ENCODE measurements at regions not wholly inside any gene's neighbourhood (a gene's known extent, or its start where the extent isn't known, plus 50 kb on each side); places are given as distances from the start of the nearest gene placed in this dataset.

DNA sequence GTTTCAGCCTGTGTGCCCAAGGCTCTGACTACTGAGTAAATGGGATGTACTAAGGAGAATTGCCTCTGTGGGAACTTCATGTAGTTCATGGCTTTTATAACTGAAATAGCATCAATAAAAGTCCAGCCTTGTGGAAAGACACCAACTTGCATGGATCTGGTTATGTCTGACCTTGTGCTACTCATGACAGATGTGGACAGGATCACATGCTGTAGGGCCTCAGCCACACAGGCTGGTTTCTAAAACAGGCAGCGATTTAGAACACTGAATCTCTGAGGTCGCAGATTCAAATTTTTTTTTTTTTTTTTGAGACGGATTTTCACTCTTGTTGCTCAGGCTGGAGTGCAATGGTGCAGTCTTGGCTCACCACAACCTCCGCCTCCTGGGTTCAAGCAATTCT, 66.5 kb upstream of the SPIN1 start:
- H3K9me3 ChIP-seq (ENCODE audit: control insufficient read depth in 1 of 2, insufficient read depth in 1 of 2, low read length in 2 of 2) = no peaks in the 10 kb centered on the region
- no peak overlapping the region for H3K27ac ChIP-seq (ENCODE audit: low read depth in 1 of 2, low read length in 2 of 2)
- DNase-seq (no peak), ATAC-seq (ENCODE audit: poor library complexity) (no peak)
- no peaks in the 10 kb centered on the region for H3K36me3 Mint-ChIP-seq (ENCODE audit: low read depth)
- H3K27me3 Mint-ChIP-seq = no peaks in the 10 kb centered on the region
- CTCF ChIA-PET = no interaction called here
- peaks cover 32% of the 10 kb centered on the region for H3K4me1 Mint-ChIP-seq (ENCODE audit: low read depth)
- H3K4me3 Mint-ChIP-seq = peak overlapping the region; percentile 63
- H3K27me3 ChIP-seq (ENCODE audit: control insufficient read depth in 1 of 2, insufficient read depth in 2 of 2, low read length in 2 of 2) = no peaks in the 10 kb centered on the region
- POLR2A ChIA-PET = no interaction called here
- H3K27ac Mint-ChIP-seq = peak overlapping the region; percentile 53
- peaks cover 33% of the 10 kb centered on the region for H3K4me1 ChIP-seq (ENCODE audit: insufficient read depth, low read length)
- H3K36me3 ChIP-seq (ENCODE audit: insufficient read depth, low read length) = no peaks in the 10 kb centered on the region
- intact Hi-C loops (cut with DNase I, micrococcal nuclease) = loop anchor here in 1 of 2 experiments (5.0 kb wide), 1 partner anchor 66 kb away; the partner anchor contains the start of gene SPIN1
- no peaks in the 10 kb centered on the region for H3K9me3 Mint-ChIP-seq
- TF ChIP-seq, protein P1, sequence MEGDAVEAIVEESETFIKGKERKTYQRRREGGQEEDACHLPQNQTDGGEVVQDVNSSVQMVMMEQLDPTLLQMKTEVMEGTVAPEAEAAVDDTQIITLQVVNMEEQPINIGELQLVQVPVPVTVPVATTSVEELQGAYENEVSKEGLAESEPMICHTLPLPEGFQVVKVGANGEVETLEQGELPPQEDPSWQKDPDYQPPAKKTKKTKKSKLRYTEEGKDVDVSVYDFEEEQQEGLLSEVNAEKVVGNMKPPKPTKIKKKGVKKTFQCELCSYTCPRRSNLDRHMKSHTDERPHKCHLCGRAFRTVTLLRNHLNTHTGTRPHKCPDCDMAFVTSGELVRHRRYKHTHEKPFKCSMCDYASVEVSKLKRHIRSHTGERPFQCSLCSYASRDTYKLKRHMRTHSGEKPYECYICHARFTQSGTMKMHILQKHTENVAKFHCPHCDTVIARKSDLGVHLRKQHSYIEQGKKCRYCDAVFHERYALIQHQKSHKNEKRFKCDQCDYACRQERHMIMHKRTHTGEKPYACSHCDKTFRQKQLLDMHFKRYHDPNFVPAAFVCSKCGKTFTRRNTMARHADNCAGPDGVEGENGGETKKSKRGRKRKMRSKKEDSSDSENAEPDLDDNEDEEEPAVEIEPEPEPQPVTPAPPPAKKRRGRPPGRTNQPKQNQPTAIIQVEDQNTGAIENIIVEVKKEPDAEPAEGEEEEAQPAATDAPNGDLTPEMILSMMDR (IDR thresholded peaks at IDR 0.05) = no peak
- H3K4me3 ChIP-seq (ENCODE audit: low read length) = no peak overlapping the region

GRCh38 chr9:88320748-88321415, 67.4 kb upstream of the SPIN1 start:
- POLR2A ChIA-PET = no interaction called here
- Mint-ChIP-seq H3K4me3 (no peak overlapping the region), H3K4me1 (ENCODE audit: low read depth) (peaks cover 32% of the 10 kb centered on the region), H3K36me3 (ENCODE audit: low read depth) (no peaks in the 10 kb centered on the region), H3K9me3 (no peaks in the 10 kb centered on the region), H3K27me3 (no peaks in the 10 kb centered on the region), H3K27ac (no peak overlapping the region)
- no peaks in the 10 kb centered on the region for H3K36me3 ChIP-seq (ENCODE audit: insufficient read depth, low read length)
- CTCF ChIA-PET = no interaction called here
- intact Hi-C loops (cut with DNase I, micrococcal nuclease) = loop anchor here in 1 of 2 experiments (5.0 kb wide), 1 partner anchor 66 kb away; the partner anchor contains the start of gene SPIN1
- H3K4me3 ChIP-seq (ENCODE audit: low read length) = no peak overlapping the region
- DNase-seq (no peak), ATAC-seq (ENCODE audit: poor library complexity) (no peak)
- no peak overlapping the region for H3K27ac ChIP-seq (ENCODE audit: low read depth in 1 of 2, low read length in 2 of 2)
- H3K27me3 ChIP-seq (ENCODE audit: control insufficient read depth in 1 of 2, insufficient read depth in 2 of 2, low read length in 2 of 2) = no peaks in the 10 kb centered on the region
- H3K9me3 ChIP-seq (ENCODE audit: control insufficient read depth in 1 of 2, insufficient read depth in 1 of 2, low read length in 2 of 2) = no peaks in the 10 kb centered on the region
- H3K4me1 ChIP-seq (ENCODE audit: insufficient read depth, low read length) = peaks cover 33% of the 10 kb centered on the region
- TF ChIP-seq, protein P1 (IDR thresholded peaks at IDR 0.05) = no peak

- Histone ChIP-seq H3K36me3 (ENCODE audit: insufficient read depth, low read length) (no peaks in the 10 kb centered on the region), H3K4me3 (ENCODE audit: low read length) (no peak overlapping the region), H3K4me1 (ENCODE audit: insufficient read depth, low read length) (peaks cover 33% of the 10 kb centered on the region), H3K27ac (ENCODE audit: low read depth in 1 of 2, low read length in 2 of 2) (no peak overlapping the region), H3K27me3 (ENCODE audit: control insufficient read depth in 1 of 2, insufficient read depth in 2 of 2, low read length in 2 of 2) (no peaks in the 10 kb centered on the region), H3K9me3 (ENCODE audit: control insufficient read depth in 1 of 2, insufficient read depth in 1 of 2, low read length in 2 of 2) (no peaks in the 10 kb centered on the region)
- CTCF ChIA-PET = no interaction called here
- no peak for ATAC-seq (ENCODE audit: poor library complexity)
- intact Hi-C loops (cut with DNase I, micrococcal nuclease) = loop anchor here in 1 of 2 experiments (5.0 kb wide), 1 partner anchor 67 kb away; the partner anchor contains the start of gene SPIN1
- TF ChIP-seq, protein P1 (IDR thresholded peaks at IDR 0.05) = no peak
- Mint-ChIP-seq H3K27ac (no peak overlapping the region), H3K4me3 (no peak overlapping the region), H3K9me3 (no peaks in the 10 kb centered on the region), H3K36me3 (ENCODE audit: low read depth) (no peaks in the 10 kb centered on the region), H3K27me3 (no peaks in the 10 kb centered on the region), H3K4me1 (ENCODE audit: low read depth) (peaks cover 31% of the 10 kb centered on the region)
- DNase-seq = no peak
- POLR2A ChIA-PET = no interaction called here
These were observed 68.1 kb upstream of the SPIN1 start for GRCh38 chr9:88319936-88320747.
